ENCODE measurements at regions not wholly inside any gene's neighbourhood (a gene's known extent, or its start where the extent isn't known, plus 50 kb on each side); places are given as distances from the start of the nearest gene placed in this dataset.

GRCh38 chr13:33694546-33694945 lies 123.4 kb upstream of the RFC3 start:
- no peak for DNase-seq (ENCODE audit: low spot score)
- Mint-ChIP-seq H3K4me1 (ENCODE audit: low read depth) (no peaks in the 10 kb centered on the region), H3K27me3 (ENCODE audit: low read depth) (no peaks in the 10 kb centered on the region)

GRCh38 chr13:33696530-33696929 lies 121.4 kb upstream of the RFC3 start:
- peaks cover 4% of the 10 kb centered on the region for H3K9me3 Mint-ChIP-seq
- DNase-seq (ENCODE audit: low spot score) = no peak
- no peak overlapping the region for H3K4me3 Mint-ChIP-seq
- H3K27me3 Mint-ChIP-seq (ENCODE audit: low read depth) = peaks cover 4% of the 10 kb centered on the region
- no peaks in the 10 kb centered on the region for H3K36me3 Mint-ChIP-seq (ENCODE audit: low read depth)
- H3K27ac Mint-ChIP-seq = no peak overlapping the region
- H3K4me1 Mint-ChIP-seq (ENCODE audit: low read depth) = no peaks in the 10 kb centered on the region

More at GRCh38 chr13:33694546-33694945, 123.4 kb upstream of the RFC3 start:
- Mint-ChIP-seq H3K27ac (no peak overlapping the region), H3K9me3 (peaks cover 4% of the 10 kb centered on the region), H3K36me3 (ENCODE audit: low read depth) (no peaks in the 10 kb centered on the region), H3K4me3 (no peak overlapping the region)

DNA sequence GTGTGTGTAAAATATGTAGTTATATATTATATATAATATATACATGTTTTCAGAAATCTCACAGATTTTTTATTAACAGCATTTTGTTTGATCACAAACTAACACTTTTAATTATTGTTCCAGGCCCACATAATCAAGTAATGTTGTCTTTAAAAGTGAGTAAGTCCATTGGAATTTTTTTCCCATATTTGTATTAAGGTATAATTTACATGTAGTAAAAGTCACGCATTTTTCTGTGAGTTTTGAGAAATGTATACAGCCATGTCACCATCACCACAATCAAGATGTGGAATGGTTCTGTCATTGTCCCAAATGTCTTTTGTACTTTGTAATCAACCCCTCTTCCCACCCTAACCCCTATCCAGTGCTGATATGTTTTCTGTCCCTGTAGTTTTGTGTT lies 120.0 kb upstream of the RFC3 start:
- Mint-ChIP-seq H3K9me3 (no peaks in the 10 kb centered on the region), H3K4me1 (ENCODE audit: low read depth) (no peaks in the 10 kb centered on the region)

DNA sequence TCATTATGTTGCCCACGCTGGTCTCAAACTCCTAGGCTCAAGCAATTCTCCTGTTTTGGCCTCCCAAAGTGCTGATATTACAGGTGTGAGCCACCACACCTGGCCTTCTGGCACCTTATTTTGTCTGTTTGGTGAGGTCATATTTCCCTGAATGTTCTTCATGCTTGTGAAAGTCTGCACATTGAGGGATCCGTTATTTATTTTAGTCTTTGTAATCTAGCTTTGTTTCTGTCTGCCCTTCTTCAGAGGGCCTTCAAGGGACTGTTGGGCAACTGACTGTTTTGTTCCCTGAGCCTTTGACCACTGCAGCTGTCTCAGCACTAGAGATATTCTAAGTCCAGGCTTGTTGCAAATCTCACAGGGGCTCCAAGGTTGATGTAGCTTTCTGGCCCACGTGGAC lies 110.5 kb upstream of the RFC3 start:
- H3K36me3 Mint-ChIP-seq (ENCODE audit: low read depth) = peaks cover 3% of the 10 kb centered on the region
- peaks cover 21% of the 10 kb centered on the region for H3K9me3 Mint-ChIP-seq
- H3K4me1 Mint-ChIP-seq (ENCODE audit: low read depth) = no peaks in the 10 kb centered on the region
- H3K4me3 Mint-ChIP-seq = no peak overlapping the region
- no peak for DNase-seq (ENCODE audit: low spot score)
- H3K27me3 Mint-ChIP-seq (ENCODE audit: low read depth) = peaks cover 8% of the 10 kb centered on the region
- H3K27ac Mint-ChIP-seq = no peak overlapping the region

More for the DNA sequence above, 120.0 kb upstream of the RFC3 start:
- Mint-ChIP-seq H3K27ac (no peak overlapping the region), H3K4me3 (no peak overlapping the region), H3K36me3 (ENCODE audit: low read depth) (no peaks in the 10 kb centered on the region), H3K27me3 (ENCODE audit: low read depth) (peaks cover 8% of the 10 kb centered on the region)
- DNase-seq (ENCODE audit: low spot score) = no peak

DNA sequence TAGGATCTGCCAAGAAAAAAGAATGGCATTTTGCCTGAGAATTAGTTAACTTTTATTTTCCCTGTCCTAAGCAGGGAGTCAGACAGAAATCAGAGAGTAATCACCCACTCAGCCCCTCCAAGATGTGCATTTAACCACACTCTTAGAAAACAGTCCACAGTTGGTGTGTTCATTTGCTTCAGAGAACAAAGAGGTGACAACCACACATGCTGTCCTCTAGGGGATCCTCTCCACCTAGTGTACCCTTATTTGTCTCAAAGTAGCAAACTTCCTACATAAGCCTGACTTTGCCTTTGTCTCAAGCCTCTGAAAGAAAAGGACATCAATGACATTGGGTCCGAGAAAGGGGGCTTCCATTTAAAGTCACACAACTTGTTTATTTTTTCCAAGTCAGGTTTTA lies 107.0 kb upstream of the RFC3 start:
- Mint-ChIP-seq H3K27me3 (ENCODE audit: low read depth) (peaks cover 4% of the 10 kb centered on the region), H3K27ac (no peak overlapping the region), H3K9me3 (peaks cover 11% of the 10 kb centered on the region), H3K4me1 (ENCODE audit: low read depth) (no peaks in the 10 kb centered on the region), H3K4me3 (no peak overlapping the region), H3K36me3 (ENCODE audit: low read depth) (peaks cover 3% of the 10 kb centered on the region)
- no peak for DNase-seq (ENCODE audit: low spot score)

DNA sequence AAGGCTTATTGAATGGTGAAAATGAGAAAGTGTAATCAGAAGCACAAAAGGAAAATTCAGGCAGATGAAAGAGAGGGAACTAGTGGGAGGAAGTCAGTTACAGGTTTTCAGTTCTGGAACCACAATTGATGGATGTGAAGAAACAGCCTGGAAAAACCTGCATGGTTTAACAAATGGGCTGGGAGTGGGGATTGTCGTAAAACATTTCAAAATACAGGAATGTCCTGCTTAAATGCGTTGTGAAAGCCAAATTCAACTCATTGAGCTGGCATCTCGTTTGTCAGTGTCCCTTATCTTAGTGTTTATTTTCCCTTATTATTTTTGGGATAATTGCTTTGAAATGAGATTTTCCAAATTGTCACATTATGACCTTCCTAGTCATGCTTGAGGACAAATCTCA lies 106.5 kb upstream of the RFC3 start:
- peaks cover 4% of the 10 kb centered on the region for H3K27me3 Mint-ChIP-seq (ENCODE audit: low read depth)
- no peak overlapping the region for H3K4me3 Mint-ChIP-seq
- H3K9me3 Mint-ChIP-seq = peaks cover 6% of the 10 kb centered on the region
- DNase-seq (ENCODE audit: low spot score) = no peak
- no peaks in the 10 kb centered on the region for H3K4me1 Mint-ChIP-seq (ENCODE audit: low read depth)
- H3K36me3 Mint-ChIP-seq (ENCODE audit: low read depth) = peaks cover 3% of the 10 kb centered on the region
- H3K27ac Mint-ChIP-seq = no peak overlapping the region

DNA sequence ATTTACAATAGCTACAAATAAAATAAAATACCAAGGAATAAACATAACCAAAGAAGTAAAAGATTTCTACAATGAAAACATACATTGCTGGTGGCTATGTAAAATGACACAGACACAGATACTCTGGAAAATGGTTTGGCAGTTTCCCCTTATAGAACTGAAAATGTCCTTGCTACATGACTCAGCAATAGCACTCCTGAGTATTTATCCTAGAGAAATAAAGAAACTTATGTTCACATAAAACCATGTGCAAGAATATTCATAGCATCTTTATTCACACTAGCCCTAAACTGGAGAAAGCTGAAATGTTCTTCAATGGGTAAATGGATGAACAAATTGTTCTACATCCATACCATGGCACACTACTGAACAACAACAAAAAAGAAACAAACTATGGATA lies 100.2 kb upstream of the RFC3 start:
- Mint-ChIP-seq H3K27me3 (ENCODE audit: low read depth) (no peaks in the 10 kb centered on the region), H3K4me1 (ENCODE audit: low read depth) (peaks cover 14% of the 10 kb centered on the region)

GRCh38 chr13:33721724-33722123 lies 96.2 kb upstream of the RFC3 start:
- H3K36me3 Mint-ChIP-seq (ENCODE audit: low read depth) = no peaks in the 10 kb centered on the region
- peak overlapping the region; percentile 13 for H3K27ac Mint-ChIP-seq
- peaks cover 25% of the 10 kb centered on the region for H3K4me1 Mint-ChIP-seq (ENCODE audit: low read depth)
- no peaks in the 10 kb centered on the region for H3K27me3 Mint-ChIP-seq (ENCODE audit: low read depth)
- H3K4me3 Mint-ChIP-seq = no peak overlapping the region
- H3K9me3 Mint-ChIP-seq = no peaks in the 10 kb centered on the region
- no peak for DNase-seq (ENCODE audit: low spot score)

More for the DNA sequence above, 100.2 kb upstream of the RFC3 start:
- DNase-seq (ENCODE audit: low spot score) = no peak
- no peak overlapping the region for H3K27ac Mint-ChIP-seq
- no peaks in the 10 kb centered on the region for H3K36me3 Mint-ChIP-seq (ENCODE audit: low read depth)
- no peak overlapping the region for H3K4me3 Mint-ChIP-seq
- no peaks in the 10 kb centered on the region for H3K9me3 Mint-ChIP-seq

- Mint-ChIP-seq H3K27ac (peak overlapping the region; percentile 53), H3K9me3 (no peaks in the 10 kb centered on the region), H3K27me3 (ENCODE audit: low read depth) (no peaks in the 10 kb centered on the region), H3K4me3 (peak overlapping the region; percentile 63), H3K36me3 (ENCODE audit: low read depth) (no peaks in the 10 kb centered on the region), H3K4me1 (ENCODE audit: low read depth) (peaks cover 29% of the 10 kb centered on the region)
- no peak for DNase-seq (ENCODE audit: low spot score)
These were observed 95.6 kb upstream of the RFC3 start for GRCh38 chr13:33722216-33722915.

DNA sequence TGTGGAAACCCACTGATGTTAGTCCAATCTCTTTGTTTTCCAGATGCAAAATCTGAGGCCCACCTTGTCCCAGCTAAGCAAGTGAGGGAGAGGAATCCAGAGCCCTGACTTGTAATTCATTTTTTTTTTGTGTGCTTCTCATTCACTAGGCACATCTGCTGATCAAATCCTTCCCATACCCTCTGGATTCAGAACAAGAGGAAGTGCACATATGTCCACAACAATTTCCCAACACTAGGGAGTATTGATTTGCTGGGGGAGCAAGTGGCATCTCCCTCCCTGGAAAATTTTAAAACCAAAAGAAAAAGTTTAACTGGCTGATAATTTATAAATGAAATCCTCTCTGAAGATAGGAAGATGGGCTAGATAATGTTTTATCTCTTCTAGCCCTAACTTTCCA lies 94.6 kb upstream of the RFC3 start:
- no peak for DNase-seq (ENCODE audit: low spot score)
- no peaks in the 10 kb centered on the region for H3K27me3 Mint-ChIP-seq (ENCODE audit: low read depth)
- H3K4me1 Mint-ChIP-seq (ENCODE audit: low read depth) = peaks cover 30% of the 10 kb centered on the region
- H3K4me3 Mint-ChIP-seq = peak overlapping the region; percentile 60
- no peaks in the 10 kb centered on the region for H3K9me3 Mint-ChIP-seq
- peak overlapping the region; percentile 82 for H3K27ac Mint-ChIP-seq
- no peaks in the 10 kb centered on the region for H3K36me3 Mint-ChIP-seq (ENCODE audit: low read depth)

GRCh38 chr13:33723772-33724435 lies 94.0 kb upstream of the RFC3 start:
- Mint-ChIP-seq H3K9me3 (no peaks in the 10 kb centered on the region), H3K4me3 (peak overlapping the region; percentile 60), H3K27me3 (ENCODE audit: low read depth) (no peaks in the 10 kb centered on the region), H3K27ac (peak overlapping the region; percentile 82), H3K4me1 (ENCODE audit: low read depth) (peaks cover 34% of the 10 kb centered on the region), H3K36me3 (ENCODE audit: low read depth) (no peaks in the 10 kb centered on the region)
- DNase-seq (ENCODE audit: low spot score) = peak; percentile 62

GRCh38 chr13:33725340-33725739 lies 92.6 kb upstream of the RFC3 start:
- Mint-ChIP-seq H3K27me3 (ENCODE audit: low read depth) (no peaks in the 10 kb centered on the region), H3K36me3 (ENCODE audit: low read depth) (no peaks in the 10 kb centered on the region), H3K27ac (no peak overlapping the region), H3K4me3 (no peak overlapping the region), H3K4me1 (ENCODE audit: low read depth) (peaks cover 34% of the 10 kb centered on the region), H3K9me3 (no peaks in the 10 kb centered on the region)
- DNase-seq (ENCODE audit: low spot score) = no peak

DNA sequence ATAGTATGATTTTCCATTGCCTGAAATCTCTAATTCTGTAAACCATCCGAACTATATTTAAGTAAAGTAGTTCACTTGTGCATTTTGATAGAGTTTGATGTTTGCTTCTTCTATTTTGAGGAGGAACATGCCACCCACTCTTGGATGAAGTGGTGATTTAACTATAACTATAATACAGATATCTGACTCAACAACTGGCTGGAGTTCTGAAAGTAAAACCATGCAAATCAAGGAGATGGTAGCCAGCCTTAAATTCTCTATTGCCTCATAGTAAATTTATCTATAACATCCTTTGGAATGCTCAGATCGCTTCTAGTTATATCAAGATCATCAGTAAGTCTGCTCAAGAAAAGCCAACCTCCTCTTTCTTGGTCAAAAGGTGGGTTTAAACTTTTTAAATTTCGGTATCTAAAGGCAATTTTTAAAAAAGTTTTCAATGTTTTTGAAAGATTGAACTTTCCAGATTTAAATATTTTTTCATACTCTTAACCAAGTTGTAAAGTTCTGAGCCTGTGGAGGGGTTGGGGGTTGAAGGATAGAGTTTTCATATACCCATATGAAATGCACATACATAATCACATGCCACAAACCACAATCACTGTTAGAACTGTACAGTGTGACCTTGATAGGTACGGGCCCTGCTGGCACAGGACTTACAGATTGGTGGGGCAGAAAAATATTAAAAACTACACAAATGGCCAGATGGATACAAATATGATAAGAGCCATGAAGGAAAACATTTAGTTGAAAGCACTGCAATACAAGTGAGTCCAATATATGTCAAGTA lies 90.5 kb upstream of the RFC3 start:
- Mint-ChIP-seq H3K27ac (no peak overlapping the region), H3K4me3 (no peak overlapping the region), H3K9me3 (no peaks in the 10 kb centered on the region), H3K27me3 (ENCODE audit: low read depth) (no peaks in the 10 kb centered on the region), H3K36me3 (ENCODE audit: low read depth) (no peaks in the 10 kb centered on the region), H3K4me1 (ENCODE audit: low read depth) (peaks cover 23% of the 10 kb centered on the region)
- DNase-seq (ENCODE audit: low spot score) = no peak

Measured in T-helper 2 cell treated with Interferon-gamma antibody and Interleukin-4, amounts not matched to agents 5 μg/mL and 100 μg/mL, for 36 hours (primary cell).